ENCODE measurements at regions not wholly inside any gene's neighbourhood (a gene's known extent, or its start where the extent isn't known, plus 50 kb on each side); places are given as distances from the start of the nearest gene placed in this dataset.

- Histone ChIP-seq H2BK5ac (ENCODE audit: insufficient read length, low read length) (no peak overlapping the region), H3K14ac (ENCODE audit: insufficient read depth, low read length) (no peak overlapping the region), H3K79me1 (ENCODE audit: insufficient read depth, low read depth, low read length, poor library complexity, severe bottlenecking) (no peaks in the 10 kb centered on the region), H4K91ac (ENCODE audit: insufficient read length, low read depth, low read length) (no peak overlapping the region), H3K27me3 (ENCODE audit: insufficient read depth, low read length) (no peaks in the 10 kb centered on the region), H2BK20ac (ENCODE audit: low read depth, low read length, poor library complexity, severe bottlenecking) (no peak overlapping the region), H2AK5ac (ENCODE audit: insufficient read length, low read length) (no peak overlapping the region), H3K9ac (ENCODE audit: extremely low read depth, insufficient read length, low read length) (no peak overlapping the region), H3K9me3 (ENCODE audit: control insufficient read depth, low read depth, low read length) (no peaks in the 10 kb centered on the region), H2BK12ac (ENCODE audit: insufficient read length, low read depth, low read length) (no peak overlapping the region), H3K79me2 (ENCODE audit: insufficient read depth, low read length) (no peaks in the 10 kb centered on the region), H2BK15ac (ENCODE audit: low read depth, low read length) (no peak overlapping the region), H3K23me2 (ENCODE audit: insufficient read length, low read depth, low read length, poor library complexity, severe bottlenecking) (no peaks in the 10 kb centered on the region), H4K5ac (ENCODE audit: insufficient read length, low read depth, low read length) (no peak overlapping the region), H2BK120ac (ENCODE audit: low read depth, low read length, poor library complexity, severe bottlenecking) (no peak overlapping the region), H3K56ac (ENCODE audit: insufficient read length, low read depth, low read length) (no peak overlapping the region), H3T11ph (ENCODE audit: low read length) (no peak overlapping the region), H3K4ac (ENCODE audit: low read depth, low read length) (no peak overlapping the region), H2AFZ (ENCODE audit: low read length) (no peak overlapping the region), H4K20me1 (ENCODE audit: control insufficient read depth, insufficient read depth, insufficient read length) (no peaks in the 10 kb centered on the region), H3K23ac (ENCODE audit: insufficient read length, low read depth, low read length) (no peak overlapping the region), H4K8ac (replicated peaks; ENCODE audit: insufficient read length, low read depth, low read length) (no peak overlapping the region), H3K4me2 (ENCODE audit: insufficient read depth, insufficient read length, low read length) (no peak overlapping the region), H3K27ac (ENCODE audit: insufficient read length, low read depth, low read length) (no peak overlapping the region), H3K18ac (ENCODE audit: insufficient read length, low read depth, low read length) (no peak overlapping the region), H3K4me1 (ENCODE audit: insufficient read depth, low read length) (peaks cover 2% of the 10 kb centered on the region)
- H3K9me3 Mint-ChIP-seq: peaks cover 3 to 7% of the 10 kb centered on the region in 2 experiments; a peak in 3 of 5 replicates
- WGBS (ENCODE audit: extremely low coverage, insufficient read length, low lambda C conversion rate): no CpG with 5 or more reads among the region's 1 CpG
- no peaks in the 10 kb centered on the region; the same call in 1 of the 2 replicates for H3K27me3 Mint-ChIP-seq (ENCODE audit: low read depth)
- H3K27ac Mint-ChIP-seq: no peak overlapping the region
- H3K4me1 Mint-ChIP-seq: no peaks in the 10 kb centered on the region
- H3K36me3 Mint-ChIP-seq (ENCODE audit: insufficient read depth in 1 of 3, low read depth in 3 of 3): peaks cover 0 to 4% (median 0%) of the 10 kb centered on the region in 3 experiments; a peak in 1 of 7 replicates
- no peak overlapping the region for H3K4me3 Mint-ChIP-seq
- no peak for DNase-seq
- no peak for TF ChIP-seq CTCF (conservative IDR thresholded peaks at IDR 0.05)
Observed at GRCh38 chr12:54762390-54762789, 91.9 kb upstream of the MUCL1 start.

Measured in H9 (cell line).